ENCODE measurements at regions not wholly inside any gene's neighbourhood (a gene's known extent, or its start where the extent isn't known, plus 50 kb on each side); places are given as distances from the start of the nearest gene placed in this dataset.

GRCh38 chr15:98413933-98414546, 234.3 kb upstream of the IGF1R start:
- no peaks in the 10 kb centered on the region for H3K9me3 Mint-ChIP-seq
- ChIA-PET POLR2A (no interaction called here), CTCF (no interaction called here)
- no peaks in the 10 kb centered on the region for H3K27me3 Mint-ChIP-seq
- no peak for DNase-seq
- H3K27ac Mint-ChIP-seq, result no peak overlapping the region
- no peaks in the 10 kb centered on the region for H3K36me3 Mint-ChIP-seq (ENCODE audit: low read depth)
- H3K4me3 Mint-ChIP-seq, result no peak overlapping the region
- no peaks in the 10 kb centered on the region for H3K4me1 Mint-ChIP-seq

- no peak for DNase-seq
- H3K4me3 Mint-ChIP-seq, result no peak overlapping the region
These were observed 232.0 kb upstream of the IGF1R start for GRCh38 chr15:98416222-98416855.

GRCh38 chr15:98417346-98417745, 231.0 kb upstream of the IGF1R start:
- ChIA-PET CTCF (no interaction called here), POLR2A (no interaction called here)
- DNase-seq, result no peak
- H3K4me3 Mint-ChIP-seq, result no peak overlapping the region
- no peaks in the 10 kb centered on the region for H3K36me3 Mint-ChIP-seq (ENCODE audit: low read depth)
- H3K27ac Mint-ChIP-seq, result no peak overlapping the region
- H3K27me3 Mint-ChIP-seq, result peaks cover 14% of the 10 kb centered on the region
- no peaks in the 10 kb centered on the region for H3K9me3 Mint-ChIP-seq
- H3K4me1 Mint-ChIP-seq, result peaks cover 3% of the 10 kb centered on the region

More at GRCh38 chr15:98416222-98416855, 232.0 kb upstream of the IGF1R start:
- ChIA-PET POLR2A (no interaction called here), CTCF (interaction anchor here (1.2 to 1.8 kb wide), 2 partner anchors 12 to 105 kb away, joined by 4 read pairs; no protein-coding TSS in a partner anchor)
- Mint-ChIP-seq H3K27me3 (peaks cover 9% of the 10 kb centered on the region), H3K4me1 (no peaks in the 10 kb centered on the region), H3K27ac (no peak overlapping the region), H3K36me3 (ENCODE audit: low read depth) (no peaks in the 10 kb centered on the region), H3K9me3 (no peaks in the 10 kb centered on the region)

- peaks cover 3% of the 10 kb centered on the region for H3K4me1 Mint-ChIP-seq
- no peaks in the 10 kb centered on the region for H3K9me3 Mint-ChIP-seq
- no peak overlapping the region for H3K4me3 Mint-ChIP-seq
- DNase-seq, result no peak
- POLR2A ChIA-PET, result no interaction called here
- H3K27me3 Mint-ChIP-seq, result peaks cover 22% of the 10 kb centered on the region
- H3K36me3 Mint-ChIP-seq (ENCODE audit: low read depth), result no peaks in the 10 kb centered on the region
- no peak overlapping the region for H3K27ac Mint-ChIP-seq
- CTCF ChIA-PET, result interaction anchor here (1.1 to 1.4 kb wide), 2 partner anchors 9 to 182 kb away, joined by 3 to 4 read pairs; no protein-coding TSS in a partner anchor
These were observed 230.2 kb upstream of the IGF1R start for GRCh38 chr15:98418122-98418521.

GRCh38 chr15:98419173-98419780, 229.1 kb upstream of the IGF1R start:
- Mint-ChIP-seq H3K4me1 (peaks cover 3% of the 10 kb centered on the region), H3K4me3 (no peak overlapping the region), H3K27ac (no peak overlapping the region), H3K27me3 (peaks cover 22% of the 10 kb centered on the region), H3K9me3 (no peaks in the 10 kb centered on the region), H3K36me3 (ENCODE audit: low read depth) (no peaks in the 10 kb centered on the region)
- no peak for DNase-seq
- CTCF ChIA-PET, result interaction anchor here (1.1 to 5.9 kb wide), 4 partner anchors 8 to 181 kb away, joined by 3 to 43 read pairs (median 4); no protein-coding TSS in a partner anchor
- POLR2A ChIA-PET, result no interaction called here

GRCh38 chr15:98420837-98421236, 227.5 kb upstream of the IGF1R start:
- H3K27ac Mint-ChIP-seq, result no peak overlapping the region
- H3K9me3 Mint-ChIP-seq, result no peaks in the 10 kb centered on the region
- no peak for DNase-seq
- H3K4me3 Mint-ChIP-seq, result no peak overlapping the region
- ChIA-PET CTCF (interaction anchor here (5.9 kb wide), 1 partner anchor 109 kb away, joined by 43 read pairs; no protein-coding TSS in a partner anchor), POLR2A (no interaction called here)
- no peaks in the 10 kb centered on the region for H3K36me3 Mint-ChIP-seq (ENCODE audit: low read depth)
- peaks cover 3% of the 10 kb centered on the region for H3K4me1 Mint-ChIP-seq
- H3K27me3 Mint-ChIP-seq, result peaks cover 22% of the 10 kb centered on the region

- Mint-ChIP-seq H3K36me3 (ENCODE audit: low read depth) (no peaks in the 10 kb centered on the region), H3K27ac (no peak overlapping the region), H3K4me3 (no peak overlapping the region), H3K4me1 (peaks cover 3% of the 10 kb centered on the region), H3K9me3 (no peaks in the 10 kb centered on the region), H3K27me3 (peaks cover 23% of the 10 kb centered on the region)
- POLR2A ChIA-PET, result no interaction called here
- DNase-seq, result peak; percentile 53
- CTCF ChIA-PET, result interaction anchor here (1.2 to 5.9 kb wide), 3 partner anchors 9 to 130 kb away, joined by 3 to 43 read pairs (median 5); no protein-coding TSS in a partner anchor
These were observed 226.8 kb upstream of the IGF1R start for GRCh38 chr15:98421419-98422129.

- no peak overlapping the region for H3K4me3 Mint-ChIP-seq
- no peaks in the 10 kb centered on the region for H3K9me3 Mint-ChIP-seq
- no peak overlapping the region for H3K27ac Mint-ChIP-seq
- peaks cover 24% of the 10 kb centered on the region for H3K27me3 Mint-ChIP-seq
- DNase-seq, result no peak
- ChIA-PET POLR2A (no interaction called here), CTCF (interaction anchor here (1.2 to 5.9 kb wide), 3 partner anchors 8 to 130 kb away, joined by 3 to 43 read pairs (median 5); no protein-coding TSS in a partner anchor)
- H3K4me1 Mint-ChIP-seq, result peaks cover 3% of the 10 kb centered on the region
- H3K36me3 Mint-ChIP-seq (ENCODE audit: low read depth), result no peaks in the 10 kb centered on the region
These were observed 226.2 kb upstream of the IGF1R start for GRCh38 chr15:98422130-98422478.

GRCh38 chr15:98425173-98425572, 223.2 kb upstream of the IGF1R start:
- H3K27me3 Mint-ChIP-seq, result peaks cover 41% of the 10 kb centered on the region
- CTCF ChIA-PET, result no interaction called here
- POLR2A ChIA-PET, result no interaction called here
- H3K36me3 Mint-ChIP-seq (ENCODE audit: low read depth), result no peaks in the 10 kb centered on the region
- no peak overlapping the region for H3K4me3 Mint-ChIP-seq
- DNase-seq, result no peak
- peaks cover 8% of the 10 kb centered on the region for H3K4me1 Mint-ChIP-seq
- no peaks in the 10 kb centered on the region for H3K9me3 Mint-ChIP-seq
- H3K27ac Mint-ChIP-seq, result no peak overlapping the region

- Mint-ChIP-seq H3K4me1 (peaks cover 5% of the 10 kb centered on the region), H3K4me3 (no peak overlapping the region), H3K36me3 (ENCODE audit: low read depth) (no peaks in the 10 kb centered on the region), H3K27me3 (peaks cover 29% of the 10 kb centered on the region), H3K27ac (no peak overlapping the region), H3K9me3 (no peaks in the 10 kb centered on the region)
- DNase-seq, result no peak
- ChIA-PET POLR2A (no interaction called here), CTCF (interaction anchor here (0.7 to 3.1 kb wide), 6 partner anchors 9 to 118 kb away, joined by 3 to 23 read pairs (median 4); no protein-coding TSS in a partner anchor)
These were observed 221.0 kb upstream of the IGF1R start for GRCh38 chr15:98427321-98427720.

- Mint-ChIP-seq H3K4me1 (peaks cover 5% of the 10 kb centered on the region), H3K27ac (no peak overlapping the region), H3K27me3 (peaks cover 21% of the 10 kb centered on the region)
These were observed 219.9 kb upstream of the IGF1R start for GRCh38 chr15:98428253-98428989.

GRCh38 chr15:98431171-98431570, 217.2 kb upstream of the IGF1R start:
- ChIA-PET CTCF (no interaction called here), POLR2A (no interaction called here)
- no peak overlapping the region for H3K4me3 Mint-ChIP-seq
- no peaks in the 10 kb centered on the region for H3K9me3 Mint-ChIP-seq
- no peak overlapping the region for H3K27ac Mint-ChIP-seq
- H3K27me3 Mint-ChIP-seq, result peaks cover 21% of the 10 kb centered on the region
- peaks cover 5% of the 10 kb centered on the region for H3K4me1 Mint-ChIP-seq
- no peaks in the 10 kb centered on the region for H3K36me3 Mint-ChIP-seq (ENCODE audit: low read depth)
- DNase-seq, result no peak

More at GRCh38 chr15:98428253-98428989, 219.9 kb upstream of the IGF1R start:
- H3K36me3 Mint-ChIP-seq (ENCODE audit: low read depth), result no peaks in the 10 kb centered on the region
- no peaks in the 10 kb centered on the region for H3K9me3 Mint-ChIP-seq
- ChIA-PET CTCF (interaction anchor here (0.7 to 3.1 kb wide), 13 partner anchors 10 to 191 kb away, joined by 3 to 23 read pairs (median 3); no protein-coding TSS in a partner anchor), POLR2A (no interaction called here)
- H3K4me3 Mint-ChIP-seq, result no peak overlapping the region
- DNase-seq, result peak; percentile 61
